Small intestine (tissue), 7 donors: ENCODE measurements at regions not wholly inside any gene's neighbourhood (a gene's known extent, or its start where the extent isn't known, plus 50 kb on each side); places are given as distances from the start of the nearest gene placed in this dataset.
"Not testable (repeated sequence)": the region's sequence is repeated elsewhere in the genome, so short reads cannot be mapped to it uniquely, and the experiment has no call there.

Source experiments
- DNase-seq, 2 donors: peaks; one replicate each; pipeline versions ENCODE4 v3.0.0 to v3.0.0-alpha.2; 2013
- FAIRE-seq: peaks from 2 replicates; lab custom pipeline; 2012; peaks lifted over from hg19 to GRCh38; lab: Jason Lieb, UNC
- H3K27ac ChIP-seq, 3 donors: one replicate each; pipeline ENCODE4 v1.5.1; 2013; ENCODE audit warnings: low read length in 2 of 3, mild to moderate bottlenecking in 2 of 3, control low read depth in 1 of 3, inconsistent platforms in 1 of 3, low read depth in 1 of 3, moderate library complexity in 1 of 3
- H3K27me3 ChIP-seq, 3 donors: one replicate each; pipeline ENCODE4 v1.6.1; 2013; ENCODE audit warnings: low read length in 3 of 3, inconsistent platforms in 1 of 3; ENCODE audit not compliant: control insufficient read depth in 3 of 3, insufficient read depth in 3 of 3
- H3K36me3 ChIP-seq, 3 donors: one replicate each; pipeline ENCODE4 v1.6.1; 2013; ENCODE audit warnings: low read length in 3 of 3, inconsistent platforms in 1 of 3, low read depth in 1 of 3, mild to moderate bottlenecking in 1 of 3, moderate library complexity in 1 of 3; ENCODE audit not compliant: control insufficient read depth in 3 of 3, insufficient read depth in 2 of 3
- H3K4me1 ChIP-seq, 3 donors: one replicate each; pipeline ENCODE4 v1.6.1; 2013; ENCODE audit warnings: low read length in 2 of 3, inconsistent platforms in 1 of 3, low read depth in 1 of 3, mild to moderate bottlenecking in 1 of 3, moderate library complexity in 1 of 3; ENCODE audit not compliant: control insufficient read depth in 3 of 3, insufficient read depth in 2 of 3
- H3K4me3 ChIP-seq, 3 donors: one replicate each; pipeline ENCODE4 v1.5.1; 2013; ENCODE audit warnings: low read length in 3 of 3, control low read depth in 1 of 3, inconsistent platforms in 1 of 3, low read depth in 1 of 3, mild to moderate bottlenecking in 1 of 3, moderate library complexity in 1 of 3
- H3K9me3 ChIP-seq, 2 donors: one replicate each; pipeline ENCODE4 v1.6.1; 2013; ENCODE audit warnings: low read depth in 1 of 2, low read length in 1 of 2; ENCODE audit not compliant: control insufficient read depth in 2 of 2, insufficient read depth in 1 of 2
- WGBS, 3 donors: extraction: QIAGEN DNeasy Blood & Tissue Kit; methylation state at CpG; one replicate each; pipeline ENCODE4 v1.1.7; 2013; 5-methylcytosine and 5-hydroxymethylcytosine counted together
- donor health status: healthy with polysubstance abuse.
- donor health status: control.
- donor health status: control.
- donor health status: Bipolar disorder and iron deficiency.
- donor health status: healthy.

- Histone ChIP-seq H3K27me3 (no peaks in the 10 kb centered on the region), H3K9me3 (no peaks in the 10 kb centered on the region), H3K4me3 (no peak overlapping the region), H3K27ac (no peak overlapping the region), H3K36me3 (no peaks in the 10 kb centered on the region), H3K4me1 (peaks cover 0 to 21% (median 0%) of the 10 kb centered on the region in 3 donors)
- FAIRE-seq = no peak
- WGBS, 3 donors = 28 to 57% (median 38%) methylated on average over 3 of the region's 3 CpGs
- no peak for DNase-seq
Observed at GRCh38 chrX:41005445-41005992, 79.7 kb upstream of the USP9X start.

GRCh38 chrX:41009850-41010846 is 75.1 kb upstream of the USP9X start:
- 5 to 22% (median 8%) methylated on average over 26 to 28 of the region's 28 CpGs for WGBS, 3 donors
- Histone ChIP-seq H3K4me1 (peaks cover 0 to 10% (median 0%) of the 10 kb centered on the region in 3 donors), H3K36me3 (no peaks in the 10 kb centered on the region), H3K4me3 (peak overlapping the region in 2 of 3 donors; percentile 20 to 21), H3K27ac (peak overlapping the region; percentile 89 to 98 (median 98)), H3K9me3 (no peaks in the 10 kb centered on the region), H3K27me3 (no peaks in the 10 kb centered on the region)
- FAIRE-seq = no peak
- peak; percentile 82 to 90 for DNase-seq

GRCh38 chrX:41014776-41015360 is 70.4 kb upstream of the USP9X start:
- DNase-seq = no peak

GRCh38 chrX:41017785-41018184 is 67.5 kb upstream of the USP9X start:
- H3K27ac ChIP-seq, DNase-seq, H3K9me3 ChIP-seq, H3K4me1 ChIP-seq, H3K27me3 ChIP-seq, H3K4me3 ChIP-seq, FAIRE-seq, H3K36me3 ChIP-seq: not testable (repeated sequence)
- WGBS, 3 donors = 95 to 98% (median 97%) methylated on average over 6 of the region's 6 CpGs

More at GRCh38 chrX:41014776-41015360, 70.4 kb upstream of the USP9X start:
- Histone ChIP-seq H3K27ac (no peak overlapping the region), H3K4me1 (peaks cover 0 to 8% (median 0%) of the 10 kb centered on the region in 3 donors), H3K4me3 (no peak overlapping the region), H3K36me3 (no peaks in the 10 kb centered on the region), H3K9me3 (no peaks in the 10 kb centered on the region), H3K27me3 (no peaks in the 10 kb centered on the region)
- 75 to 88% (median 77%) methylated on average over 5 of the region's 5 CpGs for WGBS, 3 donors
- no peak for FAIRE-seq

- 69 to 91% (median 85%) methylated on average over 8 to 9 of the region's 9 CpGs for WGBS, 3 donors
- FAIRE-seq, DNase-seq, H3K27me3 ChIP-seq, H3K9me3 ChIP-seq, H3K4me3 ChIP-seq, H3K4me1 ChIP-seq, H3K27ac ChIP-seq, H3K36me3 ChIP-seq: not testable (repeated sequence)
Observed at GRCh38 chrX:41018391-41019040, 66.7 kb upstream of the USP9X start.

GRCh38 chrX:41019041-41019392 is 66.2 kb upstream of the USP9X start:
- Histone ChIP-seq H3K4me1 (peaks cover 0 to 3% (median 0%) of the 10 kb centered on the region in 3 donors), H3K4me3 (no peak overlapping the region), H3K27me3 (no peaks in the 10 kb centered on the region), H3K36me3 (no peaks in the 10 kb centered on the region), H3K9me3 (no peaks in the 10 kb centered on the region), H3K27ac (no peak overlapping the region)
- FAIRE-seq (no peak), DNase-seq (no peak)
- WGBS, 3 donors = 74 to 93% (median 91%) methylated on average over 5 of the region's 5 CpGs

GRCh38 chrX:41022566-41022965 is 62.7 kb upstream of the USP9X start:
- Histone ChIP-seq H3K27me3 (no peaks in the 10 kb centered on the region), H3K27ac (peak overlapping the region in 1 of 3 donors; percentile 40), H3K4me3 (no peak overlapping the region), H3K36me3 (no peaks in the 10 kb centered on the region), H3K4me1 (peaks cover 0 to 13% (median 2%) of the 10 kb centered on the region in 3 donors), H3K9me3 (no peaks in the 10 kb centered on the region)
- WGBS, 3 donors = 0 to 43% (median 38%) methylated on average over 1 of the region's 1 CpG
- DNase-seq (peak; percentile 66 to 72), FAIRE-seq (no peak)

GRCh38 chrX:41023098-41023497 is 62.1 kb upstream of the USP9X start:
- FAIRE-seq (no peak), DNase-seq (no peak)
- Histone ChIP-seq H3K36me3 (no peaks in the 10 kb centered on the region), H3K4me3 (no peak overlapping the region), H3K9me3 (no peaks in the 10 kb centered on the region), H3K27ac (peak overlapping the region in 1 of 3 donors; percentile 40), H3K4me1 (peaks cover 0 to 13% (median 2%) of the 10 kb centered on the region in 3 donors), H3K27me3 (no peaks in the 10 kb centered on the region)
- 94 to 99% (median 95%) methylated on average over 3 of the region's 3 CpGs for WGBS, 3 donors
